ENCODE measurements at regions not wholly inside any gene's neighbourhood (a gene's known extent, or its start where the extent isn't known, plus 50 kb on each side); places are given as distances from the start of the nearest gene placed in this dataset.
"Not testable (repeated sequence)": the region's sequence is repeated elsewhere in the genome, so short reads cannot be mapped to it uniquely, and the experiment has no call there.

DNA sequence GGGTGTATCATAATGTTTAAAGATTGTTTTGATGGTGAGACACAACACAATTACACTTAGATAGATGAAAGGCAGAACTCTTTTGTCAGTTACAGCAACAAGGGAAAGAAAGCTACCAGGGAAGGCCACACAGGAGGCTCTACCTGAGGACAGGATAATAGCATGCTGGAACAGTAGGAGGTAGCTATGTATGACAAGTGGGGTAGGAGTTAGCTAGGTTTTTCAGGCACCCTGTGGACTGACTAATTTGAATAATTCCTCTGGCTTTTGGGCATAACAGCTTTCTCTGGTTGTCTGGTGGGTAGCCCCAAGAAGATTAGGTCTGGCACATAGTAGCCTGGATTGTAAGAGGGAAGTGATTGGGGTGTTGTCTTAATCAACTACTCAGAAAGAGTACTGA lies 475.4 kb upstream of the CHORDC1 start:
- no peak for DNase-seq (ENCODE audit: low read depth in 2 of 2)

DNA sequence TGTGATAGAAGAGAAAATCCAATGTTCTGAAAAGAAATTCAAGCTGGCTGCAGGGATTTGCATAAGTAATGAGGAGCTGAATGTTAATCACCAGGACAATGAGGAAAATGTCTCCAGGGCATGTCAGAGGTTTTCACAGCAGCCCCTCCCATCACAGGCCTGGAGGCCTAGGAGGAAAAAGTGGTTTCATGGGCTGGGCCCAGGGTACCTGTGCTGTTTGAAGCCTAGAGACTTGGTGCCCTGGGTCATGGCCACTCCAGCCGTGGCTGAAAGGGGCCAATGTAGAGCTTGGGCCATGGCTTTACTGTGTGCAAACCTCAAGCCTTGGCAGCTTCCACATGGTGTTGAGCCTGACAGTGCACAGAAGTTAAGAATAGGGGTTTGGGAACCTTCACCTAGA lies 452.6 kb upstream of the CHORDC1 start:
- not testable (repeated sequence) for DNase-seq (ENCODE audit: low read depth in 2 of 2)

DNA sequence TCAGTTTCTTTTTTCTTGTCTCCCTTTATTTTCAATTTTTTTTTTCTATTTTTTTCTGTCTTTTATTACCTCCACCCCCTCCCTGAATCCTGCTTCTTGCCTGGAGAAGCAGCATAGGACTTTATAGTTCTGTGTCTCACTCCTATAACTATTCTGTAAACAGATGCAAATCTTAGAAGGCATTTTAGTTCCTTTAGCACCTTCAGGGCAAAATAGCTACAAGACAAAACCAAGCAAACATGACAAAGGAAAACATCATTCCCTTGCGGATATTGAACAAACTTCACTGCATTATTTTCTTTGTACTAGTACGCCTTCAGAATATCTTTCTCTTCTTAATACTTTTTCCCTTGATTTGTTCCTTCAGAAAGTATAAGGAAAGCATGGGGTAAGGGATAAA lies 446.2 kb upstream of the CHORDC1 start:
- no peak for DNase-seq (ENCODE audit: low read depth in 2 of 2)

DNA sequence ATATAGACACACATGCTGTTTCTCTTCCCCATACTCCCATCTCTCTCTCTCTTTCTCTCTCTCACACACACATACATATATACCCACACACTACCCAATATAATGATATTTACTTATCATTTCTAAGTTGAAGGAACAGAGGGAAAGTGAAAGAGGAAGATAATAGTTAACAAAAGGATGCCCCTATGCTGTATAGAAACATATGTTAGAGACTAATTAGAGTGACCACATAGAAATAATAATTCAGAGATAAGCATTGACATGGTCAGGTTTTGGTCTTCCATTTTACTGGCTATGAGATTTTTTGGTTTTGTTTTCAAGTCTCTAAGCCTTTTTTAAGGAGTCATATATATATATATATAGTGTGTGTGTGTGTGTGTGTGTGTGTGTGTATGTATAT lies 445.7 kb upstream of the CHORDC1 start:
- no peak for DNase-seq (ENCODE audit: low read depth in 2 of 2)

DNA sequence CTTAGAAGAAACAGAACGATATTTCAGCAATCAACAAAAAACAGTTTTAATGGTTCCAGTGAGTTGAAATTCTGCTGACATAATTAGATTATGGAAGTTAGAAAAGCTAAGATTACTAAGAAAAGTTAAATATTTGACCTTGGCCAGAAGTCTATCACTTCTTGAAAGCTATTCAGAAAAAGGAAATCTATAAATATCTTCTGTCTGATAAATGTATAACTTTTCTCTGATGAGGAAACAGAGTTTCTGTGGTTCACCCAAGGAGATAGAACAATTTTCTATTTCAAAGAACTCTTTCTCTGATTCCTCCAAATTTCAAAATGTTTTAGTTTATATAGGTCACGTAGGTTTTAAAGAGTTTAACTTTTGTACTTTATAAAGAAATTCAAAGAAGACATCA lies 438.4 kb upstream of the CHORDC1 start:
- no peak for DNase-seq (ENCODE audit: low read depth in 2 of 2)

DNA sequence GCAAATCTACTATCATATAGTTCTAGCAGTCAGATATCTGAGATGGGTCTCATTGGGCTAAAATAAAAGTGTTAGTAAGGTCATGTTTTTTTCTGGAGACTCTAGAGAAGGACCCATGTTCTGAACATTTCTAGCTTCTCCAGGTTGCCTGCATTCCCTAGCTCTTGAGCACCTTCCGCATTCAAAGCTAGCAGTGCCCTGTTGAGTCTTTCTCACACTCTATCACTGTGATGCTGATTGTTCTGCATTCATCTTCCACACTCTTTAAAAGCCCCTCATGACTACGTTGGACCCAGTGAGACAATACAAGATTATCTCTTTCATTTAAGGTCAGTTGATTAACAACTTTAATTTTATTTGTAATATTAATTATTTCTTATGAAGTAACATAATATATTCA lies 433.3 kb upstream of the CHORDC1 start:
- DNase-seq (ENCODE audit: low read depth in 2 of 2) = no peak

DNA sequence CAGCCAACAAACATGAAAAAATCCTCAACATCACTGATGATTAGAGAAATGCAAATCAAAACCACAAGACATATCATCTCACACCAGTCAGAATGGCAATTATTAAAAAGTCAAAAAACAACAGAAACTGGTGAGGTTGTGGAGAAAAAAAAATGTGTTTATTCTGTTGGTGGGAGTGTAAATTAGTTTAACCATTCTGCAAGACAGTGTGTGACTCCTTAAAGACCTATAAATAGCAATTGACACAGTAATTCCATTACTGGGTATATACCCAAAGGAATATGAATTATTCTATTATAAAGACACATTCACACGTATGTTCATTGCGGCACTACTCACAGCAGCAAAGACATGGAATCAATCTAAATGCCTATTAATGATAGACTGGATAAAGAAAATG lies 427.3 kb upstream of the CHORDC1 start:
- DNase-seq (ENCODE audit: low read depth in 2 of 2) = no peak

DNA sequence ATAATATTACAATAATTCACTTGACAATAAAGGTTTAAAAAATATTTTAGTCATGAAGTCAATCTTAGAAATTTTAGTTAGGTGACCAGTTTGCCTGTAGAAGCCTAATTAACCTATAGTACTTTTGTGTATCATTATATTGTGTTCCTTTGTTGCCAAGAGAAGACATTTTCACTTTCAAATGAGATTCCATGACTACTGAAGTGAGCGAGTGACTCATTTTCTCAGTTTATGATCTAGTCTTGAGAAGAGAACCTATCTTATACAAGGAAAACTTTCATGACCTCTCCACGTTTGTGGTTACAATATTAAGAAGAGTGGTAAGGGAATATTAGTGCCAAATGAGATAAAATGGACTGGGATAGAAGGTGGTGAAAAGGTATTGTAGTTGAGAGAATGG lies 423.9 kb upstream of the CHORDC1 start:
- no peak for DNase-seq (ENCODE audit: low read depth in 2 of 2)

DNA sequence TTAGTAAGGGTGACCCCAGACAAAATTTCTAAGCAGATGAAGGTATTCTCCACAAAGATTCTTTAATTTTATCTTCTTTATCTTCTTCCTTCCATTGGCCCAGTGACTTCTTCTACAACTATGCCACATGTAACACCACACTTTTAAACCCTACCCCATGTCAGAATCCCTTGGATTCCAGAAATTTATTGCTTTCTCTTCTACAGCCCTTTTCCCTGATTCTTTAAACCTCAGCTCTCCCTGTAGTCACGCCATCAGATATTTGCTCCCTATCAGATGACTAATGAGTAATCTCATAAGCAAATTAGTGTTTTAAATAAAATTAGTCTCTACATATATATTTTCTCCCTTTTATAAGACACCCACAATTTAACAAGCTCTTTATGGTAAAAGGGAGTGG lies 423.4 kb upstream of the CHORDC1 start:
- DNase-seq (ENCODE audit: low read depth in 2 of 2) = no peak

DNA sequence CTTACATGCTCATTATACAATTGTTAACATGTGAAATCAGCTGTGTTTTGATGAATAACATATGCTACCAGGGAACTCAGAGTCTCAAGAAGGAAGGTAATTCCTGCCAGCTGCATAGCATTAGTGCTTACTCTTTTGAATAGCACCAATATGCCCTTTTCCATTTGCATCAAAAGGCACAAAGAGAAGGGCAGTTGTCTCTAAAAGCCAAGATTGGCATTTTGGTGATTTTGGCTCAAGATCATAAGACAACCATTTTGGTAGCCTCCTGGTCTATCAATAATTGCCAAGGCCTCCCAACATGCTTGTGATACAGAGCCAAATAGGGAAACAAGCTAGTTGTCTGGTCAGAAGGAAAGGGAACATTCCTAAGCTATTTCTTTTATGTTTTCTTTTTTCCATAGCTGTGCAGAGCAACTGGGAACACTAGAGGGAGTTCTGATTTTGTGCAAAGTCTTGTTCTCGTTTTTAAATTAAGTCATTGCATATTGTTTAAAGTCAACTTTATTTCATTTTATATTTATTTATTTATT lies 416.7 kb upstream of the CHORDC1 start:
- DNase-seq (ENCODE audit: low read depth in 2 of 2) = no peak

DNA sequence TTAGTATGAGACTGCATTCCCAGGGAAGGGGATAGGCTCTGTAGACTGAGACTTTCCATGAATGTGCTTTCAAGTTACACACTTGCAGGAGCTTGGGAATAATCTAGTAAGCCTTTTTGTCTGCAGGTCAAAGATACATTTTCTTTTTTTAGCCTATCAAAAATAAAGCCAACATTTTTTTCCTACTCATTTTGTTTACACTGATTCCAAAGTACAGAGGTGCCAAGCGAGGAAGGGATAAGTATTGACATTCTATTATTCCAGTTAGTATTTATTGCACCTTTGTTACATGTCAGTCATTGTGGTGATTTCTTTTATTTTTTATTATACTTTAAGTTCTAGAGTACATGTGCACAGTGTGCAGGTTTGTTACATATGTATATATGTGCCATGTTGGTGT lies 413.0 kb upstream of the CHORDC1 start:
- no peak for DNase-seq (ENCODE audit: low read depth in 2 of 2)

DNA sequence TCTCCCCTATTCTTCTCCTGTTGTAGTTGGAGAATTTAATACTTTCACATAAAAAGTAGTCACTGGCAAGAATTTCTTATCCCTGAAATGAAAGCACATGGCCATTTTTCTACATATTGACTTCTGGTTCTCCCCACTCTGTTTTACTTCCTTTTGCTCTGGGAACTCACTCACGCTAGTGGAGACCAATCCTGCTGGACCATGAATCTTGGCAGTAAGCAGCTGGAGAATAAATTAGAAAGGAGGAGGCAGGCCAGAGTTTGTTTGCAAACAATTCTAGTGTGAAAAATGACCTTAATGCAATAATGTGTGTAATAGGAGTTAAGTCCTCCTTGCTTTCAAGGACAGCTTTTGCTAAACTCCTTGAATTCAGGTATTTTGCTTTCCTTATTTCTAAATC lies 412.3 kb upstream of the CHORDC1 start:
- DNase-seq (ENCODE audit: low read depth in 2 of 2) = no peak

DNA sequence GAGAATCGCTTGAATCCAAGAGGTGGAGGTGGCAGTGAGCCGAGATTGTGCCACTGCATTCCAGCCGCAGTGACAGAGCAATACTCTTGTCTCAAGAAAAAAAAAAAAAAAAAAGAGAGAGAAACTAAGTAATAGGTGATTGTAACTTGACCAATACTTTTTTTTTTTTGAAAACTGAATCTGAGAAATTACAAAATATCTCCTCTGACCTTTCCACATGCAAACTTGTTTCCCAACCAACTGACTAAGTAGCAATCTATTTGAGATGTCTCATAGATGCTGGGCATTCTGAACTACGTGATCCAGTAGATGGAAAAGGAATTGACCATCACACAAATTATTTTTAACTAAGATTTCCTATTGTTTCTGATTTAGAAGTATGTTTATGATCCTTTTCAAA lies 407.3 kb upstream of the CHORDC1 start:
- DNase-seq (ENCODE audit: low read depth in 2 of 2) = no peak

DNA sequence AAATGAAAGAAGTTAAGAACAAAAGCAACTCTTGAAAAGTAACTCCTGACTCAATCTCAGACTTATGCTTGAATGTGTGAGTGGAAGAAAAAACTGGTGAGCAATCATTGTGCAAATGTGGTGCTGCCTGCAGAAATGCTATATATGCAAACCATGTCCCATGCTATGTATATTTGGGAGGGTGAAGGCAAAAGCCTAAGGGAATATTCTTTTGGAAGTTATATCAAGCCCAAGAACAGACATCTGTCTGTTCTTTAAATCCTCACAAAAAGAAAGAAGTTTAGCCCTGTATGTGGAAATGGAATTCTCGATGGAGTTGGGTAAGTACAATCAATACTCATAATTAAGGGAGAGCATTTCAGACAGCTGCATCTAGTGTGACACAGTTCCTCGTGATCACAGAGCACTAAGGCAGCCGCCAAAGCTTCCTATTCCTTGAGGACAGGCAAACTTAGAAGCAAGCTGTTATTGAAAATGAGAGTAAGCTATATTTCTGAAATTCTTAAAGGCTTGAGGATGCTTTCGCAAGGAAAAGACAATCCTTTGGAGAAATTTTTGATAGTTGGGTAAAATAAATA lies 406.5 kb upstream of the CHORDC1 start:
- DNase-seq (ENCODE audit: low read depth in 2 of 2) = no peak

DNA sequence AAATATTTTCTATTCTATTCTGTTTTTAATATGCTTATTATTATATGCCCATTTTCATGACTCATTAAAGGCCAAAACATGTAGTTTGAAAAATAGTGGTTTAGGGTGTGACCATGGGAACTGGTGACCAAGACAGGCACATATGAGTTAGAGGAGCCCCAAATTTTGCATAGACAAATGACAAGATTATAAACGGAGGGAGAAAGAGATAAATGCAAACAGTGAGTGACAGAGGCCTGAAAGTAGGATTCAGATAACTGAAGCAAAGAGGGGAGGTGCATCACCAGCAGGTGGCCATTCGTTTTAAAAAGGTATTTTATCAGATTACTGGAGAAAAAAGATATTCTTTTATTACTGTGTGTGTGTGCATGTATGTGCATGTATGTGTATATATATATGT lies 391.5 kb upstream of the CHORDC1 start:
- no peak for DNase-seq (ENCODE audit: low read depth in 2 of 2)

DNA sequence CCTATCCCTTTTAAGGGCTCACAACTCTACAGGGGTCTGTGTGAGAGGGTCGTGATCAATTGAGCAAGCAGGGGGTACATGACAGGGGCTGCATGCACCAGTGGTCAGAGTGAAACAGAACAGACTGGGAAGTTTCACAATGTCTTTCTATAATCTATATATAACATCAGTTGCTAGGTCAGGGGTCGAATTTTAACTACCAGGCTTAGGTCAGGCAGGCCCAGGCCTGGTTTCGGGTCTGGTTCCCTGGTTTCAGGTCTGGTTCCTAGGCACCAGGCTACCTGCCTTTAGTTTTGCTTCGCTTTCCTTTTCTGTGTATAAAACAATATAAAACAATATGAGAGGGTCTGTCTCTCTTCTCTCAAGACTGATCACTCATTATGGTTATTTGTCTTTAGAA lies 390.2 kb upstream of the CHORDC1 start:
- DNase-seq (ENCODE audit: low read depth in 2 of 2) = not testable (repeated sequence)

DNA sequence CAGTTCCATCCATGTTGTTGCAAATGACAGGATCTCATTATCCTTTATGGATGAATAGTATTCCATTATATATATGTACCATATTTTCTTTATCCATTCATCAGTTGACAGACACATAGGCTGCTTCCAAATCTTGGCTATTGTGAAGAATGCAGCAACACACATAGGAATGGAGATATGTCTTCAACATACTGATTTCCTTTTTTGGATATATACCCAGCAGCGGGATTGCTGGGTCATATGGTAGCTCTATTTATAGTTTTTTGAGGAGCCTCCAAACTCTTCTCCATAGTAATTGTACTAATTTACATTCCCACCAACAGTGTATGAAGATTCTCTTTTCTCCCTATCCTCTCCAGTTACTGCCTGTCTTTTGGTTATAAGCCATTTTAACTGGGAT lies 383.9 kb upstream of the CHORDC1 start:
- DNase-seq (ENCODE audit: low read depth in 2 of 2) = no peak

DNA sequence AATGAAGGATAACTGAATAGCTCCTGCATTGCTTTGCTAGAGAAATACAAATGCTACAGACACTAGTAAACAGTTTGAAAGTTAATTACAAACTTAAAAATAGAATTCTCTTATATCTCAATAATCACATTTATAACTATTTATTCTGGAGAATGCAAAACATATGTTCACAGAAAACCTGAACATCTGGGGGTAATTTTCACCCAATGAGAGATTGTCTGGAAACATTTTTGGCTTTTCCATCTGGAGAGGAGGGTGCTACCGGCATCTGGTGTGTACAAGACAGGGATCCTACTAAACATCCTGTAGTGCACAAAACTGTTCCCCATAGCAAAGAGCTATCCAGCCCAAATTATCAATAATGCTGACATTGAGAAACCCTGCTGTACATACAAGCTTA lies 378.4 kb upstream of the CHORDC1 start:
- no peak for DNase-seq (ENCODE audit: low read depth in 2 of 2)

DNA sequence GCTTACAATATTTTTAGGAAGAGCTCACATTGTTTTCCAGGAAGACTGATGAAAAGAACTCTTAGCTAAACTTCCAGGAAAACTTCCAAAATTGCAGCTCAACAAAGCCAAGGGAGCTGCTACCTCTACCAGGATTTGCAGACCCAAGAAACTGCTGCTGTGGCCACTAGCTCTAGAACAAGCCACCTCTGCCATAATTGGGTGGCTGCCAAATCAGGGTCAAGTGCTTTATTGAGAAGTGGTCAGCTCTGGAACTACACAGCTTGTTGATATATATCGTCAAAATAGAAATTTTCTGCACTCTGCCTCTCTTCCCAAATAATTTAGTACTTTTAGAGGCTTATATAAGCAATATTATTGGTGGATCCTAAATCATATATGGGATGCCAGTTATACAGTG lies 371.8 kb upstream of the CHORDC1 start:
- DNase-seq (ENCODE audit: low read depth in 2 of 2) = no peak

DNA sequence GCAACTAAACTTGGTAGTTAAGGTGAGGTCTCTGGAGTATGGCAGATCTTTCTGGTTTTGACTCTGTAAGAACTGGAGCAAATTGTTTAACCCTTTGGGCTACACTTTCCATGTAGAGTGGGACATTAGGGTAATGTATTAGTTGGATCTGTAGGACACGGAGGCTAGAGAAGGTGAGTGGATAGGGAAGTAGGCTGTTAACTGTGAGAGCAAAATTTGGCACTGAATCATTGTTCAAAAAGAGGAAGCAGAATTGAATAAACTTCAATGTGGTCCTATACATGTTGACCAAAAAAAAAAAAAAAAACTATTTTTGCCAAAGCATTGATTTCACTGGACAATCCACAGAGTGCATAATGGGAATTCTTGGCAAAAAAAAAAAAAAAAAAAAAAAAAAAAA lies 370.2 kb upstream of the CHORDC1 start:
- DNase-seq (ENCODE audit: low read depth in 2 of 2) = no peak

DNA sequence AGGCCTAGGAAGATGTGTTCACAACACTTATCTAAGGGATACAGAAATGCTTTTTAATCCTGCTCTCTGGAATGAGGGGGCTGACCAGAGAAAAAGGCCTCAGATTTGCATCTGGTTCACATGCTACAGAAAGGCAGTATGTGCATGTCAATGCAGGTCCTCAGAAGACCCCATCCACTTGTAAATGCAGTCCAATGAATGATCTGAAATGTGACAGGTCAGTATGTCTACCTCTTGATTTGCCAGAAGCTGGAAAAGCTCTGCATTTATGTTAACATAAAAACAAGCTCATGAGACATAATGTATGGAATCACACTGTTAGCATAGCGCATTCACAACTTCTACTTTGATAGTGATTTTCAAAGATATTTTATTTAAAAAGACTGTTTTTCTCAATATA lies 367.4 kb upstream of the CHORDC1 start:
- no peak for DNase-seq (ENCODE audit: low read depth in 2 of 2)

DNA sequence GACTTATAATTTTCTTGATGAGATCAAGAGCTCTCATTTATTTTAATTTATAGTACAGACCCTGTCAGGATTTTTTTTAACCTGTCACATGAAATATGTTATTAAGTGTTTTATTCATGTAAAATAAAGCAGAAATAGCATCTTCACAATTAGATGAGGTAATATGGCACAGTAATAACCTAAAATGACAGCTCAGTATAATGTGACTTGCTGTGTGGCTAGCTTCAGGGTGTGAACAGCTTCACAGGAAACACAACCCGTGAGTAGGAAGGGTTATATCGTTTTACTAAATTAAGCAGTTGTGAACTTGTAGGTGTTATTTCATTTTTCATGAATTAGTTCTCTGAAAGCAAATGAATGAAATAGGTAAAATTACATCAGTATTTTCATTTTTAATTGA lies 366.9 kb upstream of the CHORDC1 start:
- no peak for DNase-seq (ENCODE audit: low read depth in 2 of 2)

DNA sequence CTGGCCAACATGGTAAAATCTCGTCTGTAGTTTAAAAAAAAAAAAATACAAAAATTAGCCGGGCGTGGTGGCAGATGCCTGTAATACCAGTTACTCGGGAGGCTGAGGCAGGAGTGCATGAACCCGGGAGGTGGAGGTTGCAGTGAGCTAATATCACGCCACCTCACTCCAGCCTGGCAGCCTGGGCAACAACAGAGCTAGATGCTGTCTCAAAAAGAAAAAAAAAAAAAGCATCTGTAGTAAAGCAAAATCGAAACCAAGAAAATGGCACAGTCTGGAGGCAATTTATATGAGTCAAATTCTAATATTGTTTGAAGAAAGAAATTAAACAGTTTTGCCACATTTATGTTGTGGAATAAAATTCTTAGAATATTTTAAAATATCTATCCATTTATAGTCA lies 365.0 kb upstream of the CHORDC1 start:
- DNase-seq (ENCODE audit: low read depth in 2 of 2) = no peak

DNA sequence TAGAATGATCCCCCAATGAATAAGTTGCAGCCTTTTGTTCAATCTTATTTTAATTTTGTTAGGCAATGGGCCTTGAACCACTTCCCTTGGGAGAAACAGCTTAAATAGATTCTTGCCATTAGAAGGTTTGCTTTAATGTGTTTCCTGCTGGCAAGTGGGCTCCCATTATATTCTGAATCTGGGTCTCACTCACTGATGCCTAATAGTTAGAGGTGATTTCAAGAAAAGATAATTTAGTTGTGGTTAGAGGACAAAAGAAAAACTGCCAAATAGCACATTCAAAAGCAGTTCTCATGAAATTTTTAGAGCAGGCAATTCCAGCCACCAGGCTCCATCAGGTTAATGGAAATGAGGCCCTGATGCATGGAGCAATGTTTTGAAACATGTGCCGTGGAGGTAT lies 362.6 kb upstream of the CHORDC1 start:
- no peak for DNase-seq (ENCODE audit: low read depth in 2 of 2)

DNA sequence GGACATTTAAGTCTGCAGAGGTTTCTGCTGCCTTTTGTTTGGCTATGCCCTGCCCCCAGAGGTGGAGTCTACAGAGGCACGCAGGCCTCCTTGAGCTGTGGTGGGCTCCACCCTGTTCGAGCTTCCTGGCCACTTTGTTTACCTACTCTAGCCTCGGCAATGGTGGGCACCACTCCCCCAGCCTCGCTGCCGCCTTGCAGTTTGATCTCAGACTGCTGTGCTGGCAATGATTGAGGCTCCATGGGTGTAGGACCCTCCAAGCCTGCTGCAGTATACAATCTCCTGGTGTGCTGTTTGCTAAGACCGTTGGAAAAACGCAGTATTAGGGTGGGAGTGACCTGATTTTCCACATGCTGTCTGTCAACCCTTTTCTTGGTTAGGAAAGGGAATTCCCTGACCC lies 360.1 kb upstream of the CHORDC1 start:
- DNase-seq (ENCODE audit: low read depth in 2 of 2) = not testable (repeated sequence)

All from stimulated activated CD4-positive, alpha-beta T cell treated with anti-CD3 and anti-CD28 coated beads, Interleukin-4, amount 100 ng/mL, for 48 hours (primary cell).